HG03139 (cell line): ENCODE measurements at regions not wholly inside any gene's neighbourhood (a gene's known extent, or its start where the extent isn't known, plus 50 kb on each side); places are given as distances from the start of the nearest gene placed in this dataset.

ENCODE experiments used
- ATAC-seq: cut with Tn5 transposase; IDR thresholded peaks from one replicate; pipeline ENCODE4 v1.9.1; 2021; ENCODE audit not compliant: unreplicated experiment

DNA sequence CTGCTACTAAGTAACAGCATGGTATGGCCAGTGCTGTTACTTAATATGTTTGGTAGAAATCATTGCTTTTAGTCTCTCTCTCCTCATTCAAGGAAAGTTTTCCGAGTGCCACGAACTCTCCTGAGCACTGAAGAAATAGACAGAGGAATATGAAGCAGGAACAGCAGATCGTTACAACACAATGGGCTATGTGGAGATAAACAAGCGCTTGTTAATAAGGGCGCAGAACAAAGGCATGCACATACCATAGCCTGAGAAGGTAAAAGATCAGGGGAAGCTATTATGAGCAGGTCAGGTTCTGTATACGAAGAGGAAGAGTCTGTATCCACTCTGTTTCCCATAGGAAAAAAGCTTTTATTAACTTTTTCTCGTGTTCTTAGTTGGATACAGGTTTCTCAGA lies 156.2 kb upstream of the CPNE8 start:
- no peak for ATAC-seq

DNA sequence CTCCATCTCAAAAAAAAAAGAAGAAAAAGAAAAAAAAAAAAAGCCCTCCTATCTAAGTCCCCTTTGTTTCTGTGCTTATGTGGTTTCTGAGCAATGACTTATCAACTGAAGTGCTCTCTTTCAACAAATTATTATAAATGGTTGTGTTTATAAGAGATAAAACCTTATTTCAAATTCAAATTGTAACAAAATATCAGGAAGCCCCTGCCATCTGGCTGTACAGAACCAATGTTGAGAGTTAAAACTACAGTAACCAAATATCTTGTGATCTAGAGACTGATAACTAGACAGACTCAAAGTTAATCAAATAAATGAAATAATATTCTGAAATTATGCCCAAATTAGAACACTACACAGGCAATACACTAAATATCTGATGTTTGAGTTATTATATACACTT lies 143.0 kb upstream of the CPNE8 start:
- no peak for ATAC-seq

DNA sequence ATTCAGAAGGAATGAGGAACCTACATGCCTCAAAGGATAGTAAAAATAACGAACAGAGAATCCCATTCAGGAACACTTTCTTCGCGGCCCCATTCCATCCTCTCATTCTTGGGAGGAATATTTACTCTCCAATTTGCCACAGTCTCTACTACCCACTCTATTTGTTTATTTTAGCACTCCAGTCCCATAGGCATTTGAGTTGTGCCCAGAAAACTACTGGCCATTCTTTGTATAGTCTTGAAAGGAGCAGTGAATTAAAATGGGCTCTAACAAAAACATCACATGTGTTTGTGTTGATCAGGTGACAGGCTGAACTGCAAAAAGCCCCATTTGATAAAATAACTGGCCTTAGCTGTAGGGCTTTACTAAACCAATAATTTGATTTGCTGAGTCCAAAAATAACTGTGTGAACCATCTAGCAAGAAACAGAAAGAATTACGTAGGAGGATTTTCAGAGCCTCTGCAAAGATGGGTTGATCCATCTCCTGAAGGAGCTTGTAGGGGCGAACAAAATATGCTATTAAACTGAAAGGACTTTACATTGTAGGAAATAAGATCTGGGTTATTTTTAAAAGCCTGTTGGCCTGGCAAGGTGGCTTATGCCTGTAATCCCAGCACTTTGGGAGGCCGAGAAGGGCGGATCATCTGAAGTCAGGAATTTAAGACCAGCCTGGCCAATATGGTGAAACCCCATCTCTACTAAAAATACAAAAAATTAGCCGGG lies 142.3 kb upstream of the CPNE8 start:
- ATAC-seq: no peak

DNA sequence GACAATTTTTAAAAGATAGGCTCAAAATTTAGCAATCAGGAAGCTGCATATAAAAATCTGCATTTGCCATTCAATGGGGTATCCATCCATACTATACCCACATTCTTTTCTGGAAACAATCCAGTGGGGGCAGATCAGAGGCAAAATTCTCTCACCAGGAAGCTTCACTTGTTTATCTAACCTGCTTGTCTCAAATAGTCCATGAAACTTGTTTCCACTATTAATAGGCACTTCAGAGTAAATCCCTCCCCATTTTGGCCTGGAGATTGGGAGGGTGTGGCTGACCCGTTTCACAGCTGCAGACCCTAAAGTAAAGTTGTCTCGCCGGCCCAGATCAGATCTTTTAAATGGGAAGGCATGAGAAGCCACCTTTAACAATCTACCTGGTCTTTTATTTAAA lies 139.4 kb upstream of the CPNE8 start:
- ATAC-seq: no peak

DNA sequence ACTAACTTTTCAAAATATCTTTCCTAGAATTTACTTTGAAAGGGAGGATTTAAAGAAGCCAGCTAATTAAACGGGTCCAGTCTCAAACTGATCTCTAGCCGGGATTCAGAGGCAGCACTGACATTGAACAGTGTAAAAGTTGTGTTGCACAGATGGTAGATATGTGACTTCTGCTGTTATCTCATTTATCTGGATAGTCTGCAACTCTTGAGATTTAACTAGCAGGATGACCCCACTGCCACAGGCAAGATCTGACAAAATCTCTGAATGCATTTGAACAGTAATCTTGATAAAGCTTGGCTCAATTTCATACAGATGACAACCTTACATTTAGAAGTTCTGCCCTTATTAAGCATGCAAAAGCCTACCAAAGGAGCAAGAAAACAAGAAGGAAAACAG lies 138.0 kb upstream of the CPNE8 start:
- no peak for ATAC-seq

DNA sequence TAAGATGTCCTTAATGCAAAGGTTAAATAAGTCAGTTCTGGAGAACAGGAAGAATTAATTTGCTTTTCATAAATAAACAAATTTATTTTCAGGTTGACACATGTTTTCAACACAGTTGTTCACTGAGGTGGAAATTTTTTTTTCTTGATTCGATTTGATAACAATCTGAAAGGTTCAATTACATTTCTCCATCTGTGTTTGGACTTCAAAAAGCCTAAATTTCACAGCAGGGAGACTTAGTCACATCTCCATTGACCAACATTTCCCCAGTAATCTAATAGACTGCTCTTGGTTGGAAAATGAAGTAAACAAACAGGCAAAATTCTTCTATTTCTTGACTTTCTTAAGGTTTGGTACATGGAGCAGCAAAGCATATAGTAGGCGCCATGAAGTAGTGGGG lies 134.9 kb upstream of the CPNE8 start:
- no peak for ATAC-seq

DNA sequence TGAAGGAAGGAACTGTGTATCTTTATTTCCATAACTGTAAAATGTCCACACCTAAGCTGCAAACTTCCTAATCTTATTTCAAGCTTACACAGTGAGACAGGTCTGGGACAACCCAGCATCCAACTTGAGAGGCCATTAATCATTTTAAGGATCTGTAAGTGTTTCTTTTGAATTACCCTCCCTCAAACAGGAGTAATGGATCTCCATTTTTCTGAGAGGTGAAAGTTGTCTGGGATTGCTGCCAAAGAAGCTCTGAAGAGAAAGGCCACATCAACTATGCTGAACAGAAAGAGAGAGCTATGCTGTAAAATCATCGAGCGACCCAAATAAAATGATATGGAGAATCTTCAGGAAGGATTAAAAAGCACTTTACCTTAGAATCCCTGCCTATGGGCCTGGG lies 131.7 kb upstream of the CPNE8 start:
- ATAC-seq: no peak

DNA sequence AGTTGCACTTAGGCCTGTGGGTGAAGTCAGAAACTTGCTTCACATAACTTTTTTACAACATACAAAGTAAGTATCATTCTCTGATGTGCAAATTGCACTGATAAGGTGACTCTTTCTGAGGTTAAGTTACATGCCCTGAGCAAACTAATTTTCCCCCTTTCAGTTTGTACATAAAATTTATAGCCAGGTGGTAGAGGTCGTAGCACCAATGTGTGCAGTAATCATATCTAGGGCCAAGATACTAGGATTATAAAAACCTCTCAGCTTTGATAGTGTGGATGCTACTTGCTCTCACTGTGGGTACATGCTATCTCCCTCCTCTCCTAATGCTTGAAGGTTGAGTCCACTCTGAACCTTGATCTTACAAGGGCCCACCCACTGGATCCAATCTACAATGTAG lies 130.7 kb upstream of the CPNE8 start:
- no peak for ATAC-seq

DNA sequence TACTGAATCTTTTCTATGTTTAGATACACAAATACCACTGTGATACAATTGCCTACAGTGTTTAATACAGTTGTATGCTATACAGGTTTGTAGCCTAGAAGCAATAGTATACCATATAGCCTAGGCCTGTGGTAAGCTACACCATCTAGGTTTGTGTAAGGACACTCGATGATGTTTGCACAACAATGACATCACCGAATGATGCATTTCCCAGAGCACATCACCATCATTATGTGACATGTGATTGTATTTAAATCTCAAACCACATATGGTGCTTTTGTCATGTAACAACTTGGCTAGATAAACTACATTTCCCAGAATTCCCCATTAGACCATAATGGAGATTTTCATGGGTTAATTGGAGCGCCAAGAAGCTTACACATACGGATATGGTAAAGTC lies 128.4 kb upstream of the CPNE8 start:
- no peak for ATAC-seq

DNA sequence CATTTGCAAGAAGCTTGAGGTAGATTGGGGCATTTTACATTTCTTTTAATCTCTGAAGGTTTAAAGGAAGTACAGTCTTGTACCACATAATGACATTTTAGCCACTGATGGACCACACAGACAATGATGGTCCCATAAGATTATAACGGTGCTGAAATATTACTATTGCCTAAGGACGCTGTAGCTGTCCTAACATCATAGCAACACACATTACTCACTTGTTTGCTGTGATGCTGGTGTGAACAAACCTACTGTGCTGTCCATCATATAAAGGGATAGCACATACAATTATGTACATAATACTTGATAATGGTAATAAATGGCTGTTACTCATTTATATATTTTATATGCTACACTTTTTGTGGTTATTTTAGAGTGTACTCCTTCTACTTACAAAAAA lies 127.1 kb upstream of the CPNE8 start:
- no peak for ATAC-seq

DNA sequence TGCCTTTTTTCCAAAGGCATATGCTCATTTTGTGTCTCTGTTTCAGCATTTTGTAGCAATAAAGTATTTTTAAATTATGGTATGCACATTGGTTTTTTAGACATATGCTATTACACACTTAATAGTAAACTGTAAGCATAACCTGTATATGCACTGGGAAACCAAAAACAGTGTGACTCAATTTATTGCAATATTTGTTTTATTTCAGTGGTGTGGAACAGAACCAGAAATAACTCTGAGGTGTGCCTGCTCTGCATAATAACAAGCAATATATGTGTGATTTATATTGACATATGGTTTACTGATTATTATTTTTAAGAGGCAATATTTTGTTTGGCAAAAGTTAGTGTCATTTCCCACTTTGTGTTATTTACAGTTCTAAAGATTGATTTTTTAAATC lies 126.6 kb upstream of the CPNE8 start:
- no peak for ATAC-seq

DNA sequence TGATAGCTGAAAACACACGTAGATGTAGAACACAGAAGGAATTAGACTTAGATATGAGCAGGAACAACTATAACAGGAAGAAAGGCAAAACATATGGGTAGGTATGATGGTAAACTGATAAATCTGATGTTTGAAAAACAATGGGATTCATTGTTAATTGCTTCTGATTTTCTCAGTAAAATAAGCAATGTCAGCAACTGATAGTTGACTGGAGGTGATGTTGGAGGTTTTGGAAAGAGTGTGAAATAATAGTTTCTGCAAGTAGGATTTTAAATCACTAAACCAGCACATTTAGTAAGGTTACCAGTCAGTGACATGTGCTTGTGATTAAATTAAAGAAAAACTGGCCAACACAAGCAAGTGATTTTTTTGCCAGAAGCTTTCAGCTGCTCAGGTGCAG lies 123.0 kb upstream of the CPNE8 start:
- ATAC-seq: no peak

DNA sequence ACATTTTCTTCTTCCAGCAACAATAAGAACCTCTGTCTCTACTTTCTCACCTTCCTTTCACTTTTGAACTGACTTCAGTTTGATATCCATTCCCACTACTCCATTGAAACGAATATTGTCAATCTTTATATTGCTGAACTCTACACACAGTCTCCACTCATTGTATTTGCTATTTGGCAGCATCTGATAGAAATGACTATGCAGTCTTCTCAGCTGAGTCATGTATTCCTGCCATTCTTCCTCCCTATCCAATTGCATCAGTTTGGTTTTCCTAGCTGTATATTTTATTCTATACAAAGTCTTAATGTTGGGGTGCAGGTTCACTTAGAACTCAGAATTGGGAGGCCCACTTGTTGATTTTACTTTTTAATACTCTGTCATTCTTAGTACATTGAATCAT lies 107.5 kb upstream of the CPNE8 start:
- no peak for ATAC-seq

DNA sequence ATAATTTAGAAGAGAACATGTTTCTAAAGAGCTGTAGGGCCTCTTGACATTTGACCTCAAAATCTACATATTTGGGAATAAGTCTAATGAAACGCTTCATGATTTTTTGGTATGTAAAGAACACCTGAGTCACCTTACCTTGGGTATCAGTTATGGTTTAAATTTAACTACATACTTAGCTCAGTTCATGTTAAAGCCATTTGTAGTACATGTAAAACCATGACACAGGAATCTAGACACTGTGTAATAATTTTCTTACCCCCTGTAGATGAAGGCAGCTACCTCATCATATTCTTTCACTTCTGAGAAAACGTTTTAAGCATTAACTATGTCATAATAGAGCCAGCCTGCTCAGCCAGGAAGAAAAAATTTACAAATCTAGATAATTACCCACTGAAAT lies 105.8 kb upstream of the CPNE8 start:
- no peak for ATAC-seq

DNA sequence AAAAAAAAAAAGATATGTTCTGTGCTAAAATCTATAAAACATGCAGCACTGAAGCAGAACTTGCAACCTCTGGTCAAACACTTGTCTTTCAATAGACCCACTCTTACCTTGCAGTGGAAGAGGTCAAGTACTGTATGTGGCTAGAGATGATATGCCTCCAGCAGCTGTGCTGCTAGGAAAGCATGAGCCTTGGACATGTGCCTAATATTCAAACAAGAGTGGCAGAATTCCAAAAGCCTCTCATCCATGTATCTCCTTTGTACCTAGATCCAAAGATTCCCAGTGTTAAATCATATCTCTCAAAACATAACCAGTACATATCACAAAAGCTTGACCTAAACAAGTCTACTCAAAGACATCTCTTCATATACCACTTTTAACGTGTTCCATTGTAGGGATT lies 105.0 kb upstream of the CPNE8 start:
- no peak for ATAC-seq

DNA sequence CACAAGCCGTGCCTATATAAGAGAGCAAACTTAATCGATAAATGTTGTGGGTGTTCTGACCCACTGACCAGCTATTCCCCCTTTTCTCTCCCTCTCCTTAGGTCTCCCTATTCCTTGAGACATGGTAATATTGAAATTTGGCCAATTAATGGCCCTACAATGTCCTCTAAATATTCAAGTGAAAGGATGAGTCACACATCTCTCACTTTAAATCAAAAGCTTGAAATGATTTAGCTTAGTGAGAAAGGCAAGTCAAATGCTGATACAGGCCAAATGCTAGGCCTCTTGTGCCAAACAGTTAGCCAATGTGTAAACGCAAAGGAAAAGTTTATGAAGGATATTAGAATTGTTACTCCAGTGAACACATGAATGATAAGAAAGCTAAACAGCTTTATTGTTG lies 102.2 kb upstream of the CPNE8 start:
- no peak for ATAC-seq

DNA sequence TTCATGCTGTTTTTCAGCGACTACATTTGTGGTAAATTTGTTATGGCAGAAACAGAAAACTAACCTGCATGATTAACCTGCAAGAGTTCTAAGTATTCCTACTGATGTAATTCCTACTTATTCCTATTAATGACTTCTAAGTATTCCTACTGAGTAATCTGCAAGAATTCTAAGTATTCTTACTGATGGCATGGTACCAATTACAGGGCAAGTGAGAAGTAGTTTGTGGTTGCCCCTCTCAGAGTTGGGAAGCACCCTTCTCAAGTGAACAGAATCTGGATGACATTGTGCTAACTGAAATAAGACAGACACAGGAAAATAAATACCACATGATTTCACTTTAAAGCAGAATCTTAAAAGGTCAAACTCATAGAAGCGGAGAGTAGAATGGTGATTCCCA lies 100.9 kb upstream of the CPNE8 start:
- ATAC-seq: no peak

DNA sequence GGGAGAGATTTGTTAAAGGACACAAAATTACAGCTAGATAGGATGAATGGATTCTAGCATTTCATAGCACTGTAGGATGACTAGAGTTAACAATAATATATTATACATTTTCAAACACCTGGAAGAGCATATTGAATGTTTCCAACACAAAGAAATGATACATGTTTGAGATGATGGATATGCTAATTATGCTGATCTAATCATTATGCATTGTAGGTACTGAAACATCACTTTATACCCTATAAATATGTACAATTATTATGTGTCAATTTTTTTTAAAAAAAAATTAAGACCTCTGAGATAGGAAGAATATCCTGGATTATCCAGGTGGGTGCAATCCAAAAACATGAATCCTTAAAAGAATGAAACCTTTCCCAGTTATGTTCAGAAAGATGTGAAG lies 100.3 kb upstream of the CPNE8 start:
- no peak for ATAC-seq

DNA sequence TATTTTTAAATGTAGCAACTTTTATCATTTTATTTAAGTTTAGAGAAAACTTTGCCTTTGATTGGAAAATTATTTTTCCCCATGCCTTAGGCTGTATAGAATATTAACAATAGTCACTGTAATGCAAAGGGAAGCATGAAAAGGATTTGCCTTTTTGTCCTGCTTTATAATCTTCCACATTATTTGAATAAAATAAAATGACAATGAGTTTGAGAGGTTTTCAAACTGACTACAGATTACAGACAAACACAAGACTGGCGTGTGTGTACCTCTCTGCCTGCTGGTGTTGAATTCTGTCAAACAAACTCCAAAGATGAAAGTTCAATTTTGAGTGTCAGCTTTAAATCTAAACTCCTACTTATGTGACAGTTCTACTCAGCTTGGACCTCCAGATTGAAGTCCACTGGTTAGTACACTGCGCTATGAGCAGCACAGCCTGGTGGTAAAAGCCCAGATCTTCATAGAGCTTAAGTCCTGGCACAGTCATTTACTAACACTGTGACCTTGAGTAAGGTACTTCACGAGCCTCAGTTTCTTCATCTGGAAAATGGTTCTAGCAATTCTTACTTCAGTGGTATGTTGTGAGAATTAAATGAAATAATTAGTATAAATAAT lies 98.3 kb upstream of the CPNE8 start:
- ATAC-seq: no peak

DNA sequence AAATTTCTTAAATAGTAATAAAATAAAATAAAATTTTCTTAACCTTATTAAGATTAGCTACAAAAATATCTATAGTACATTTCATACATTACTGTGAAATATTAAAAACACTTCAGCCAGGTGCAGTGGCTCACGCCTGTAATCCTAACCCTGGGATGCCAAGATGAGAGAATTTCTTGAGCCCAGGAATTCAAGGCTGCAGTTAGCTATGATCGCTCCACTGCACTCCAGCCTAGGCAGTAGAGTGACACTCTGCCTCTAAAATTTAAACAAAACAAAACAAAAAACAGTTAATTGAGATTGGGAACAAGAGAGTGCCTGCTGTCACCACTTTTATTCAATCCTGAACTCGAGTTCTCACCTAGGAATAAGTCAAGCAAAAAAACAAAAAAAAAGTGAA lies 95.0 kb upstream of the CPNE8 start:
- ATAC-seq: no peak

DNA sequence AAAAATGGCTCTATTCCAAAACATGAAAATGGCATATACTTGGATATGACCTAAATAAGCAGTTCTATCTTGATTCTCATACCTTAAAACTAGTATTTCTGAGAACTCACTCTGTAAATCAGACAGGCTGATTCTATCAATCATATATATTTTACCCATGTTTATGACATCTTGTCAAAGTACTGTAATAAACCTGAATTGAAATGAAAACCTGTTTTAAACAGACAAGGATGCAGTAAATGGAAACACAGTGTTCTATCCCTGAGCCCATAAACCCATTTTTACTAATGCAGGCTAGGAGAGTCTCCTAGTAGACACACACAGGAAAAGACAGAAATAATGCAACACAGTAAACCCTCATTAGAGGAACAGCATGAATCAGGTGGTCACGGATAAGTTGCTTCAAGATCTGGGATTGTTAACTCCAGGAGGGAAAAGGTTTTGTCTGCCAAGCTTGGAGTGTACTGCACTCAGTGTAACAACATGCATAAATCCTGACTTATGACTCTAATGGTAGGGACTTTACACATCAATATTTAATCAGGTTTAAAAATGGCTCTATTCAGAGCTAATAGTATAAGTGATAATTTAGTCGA lies 93.6 kb upstream of the CPNE8 start:
- no peak for ATAC-seq

DNA sequence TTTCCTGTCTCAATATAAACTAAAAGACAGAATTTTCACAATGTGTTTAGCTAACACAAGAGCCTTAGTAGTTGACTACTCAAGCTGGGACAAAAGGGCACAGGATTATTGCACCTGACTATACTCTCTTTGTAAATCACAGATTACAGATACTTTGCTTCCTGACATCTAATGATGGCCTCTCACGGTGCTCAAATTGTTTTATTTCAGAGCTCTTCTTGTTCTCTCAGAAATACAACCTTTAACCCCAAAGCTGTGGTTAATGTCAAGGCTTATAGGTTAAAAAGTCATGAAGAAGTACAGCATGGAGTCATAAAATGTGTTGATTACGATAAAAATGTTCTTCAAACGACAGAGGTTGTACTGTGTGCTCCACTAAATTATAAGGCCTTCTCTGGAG lies 89.9 kb upstream of the CPNE8 start:
- ATAC-seq: no peak

DNA sequence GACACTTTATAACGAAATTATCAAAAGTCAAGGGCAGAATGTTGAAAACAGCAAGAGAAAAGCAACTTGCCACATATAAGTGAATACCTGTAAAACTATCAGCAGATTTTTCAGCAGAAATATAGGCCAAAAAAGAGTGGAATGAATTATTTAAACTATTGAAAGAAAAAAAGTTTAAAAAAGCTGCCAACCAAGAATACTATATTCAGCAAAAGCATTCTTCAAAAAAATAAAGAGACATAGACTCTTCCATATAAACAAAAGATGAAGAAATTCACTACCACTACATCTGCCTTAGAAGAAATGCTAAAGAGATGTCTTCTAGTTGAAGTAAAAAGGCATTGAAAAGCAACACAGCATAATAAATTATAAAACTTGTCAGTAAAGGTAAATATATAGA lies 80.6 kb upstream of the CPNE8 start:
- no peak for ATAC-seq
